ENCODE measurements at regions not wholly inside any gene's neighbourhood (a gene's known extent, or its start where the extent isn't known, plus 50 kb on each side); places are given as distances from the start of the nearest gene placed in this dataset.

DNA sequence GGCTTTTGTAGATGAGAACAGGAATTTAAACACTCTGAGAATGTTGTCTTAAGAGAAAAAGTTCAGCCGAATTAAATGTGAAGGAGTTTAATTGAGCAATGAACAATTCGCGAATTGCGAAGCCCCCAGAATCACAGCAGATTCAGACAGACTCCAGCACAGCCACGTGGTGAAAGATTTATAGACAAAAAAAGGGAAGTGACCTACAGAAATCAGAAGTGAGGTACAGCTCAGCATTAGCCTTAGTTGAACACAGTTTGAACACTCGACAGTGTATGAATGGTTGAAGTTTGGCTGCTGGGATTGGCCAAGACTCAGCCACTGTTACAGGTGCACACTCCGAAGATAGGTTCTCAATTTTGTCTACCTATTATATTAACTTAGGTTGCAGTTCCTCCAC lies 264.0 kb upstream of the CHST9 start:
- H3K36me3 ChIP-seq (ENCODE audit: control insufficient read depth in 4 of 4, insufficient read depth in 4 of 4, low read length in 4 of 4) = no peaks in the 10 kb centered on the region
- no peaks in the 10 kb centered on the region for H3K27me3 ChIP-seq (ENCODE audit: control insufficient read depth in 3 of 3, insufficient read depth in 3 of 3, low read length in 2 of 3)
- peaks cover 0 to 8% (median 0%) of the 10 kb centered on the region in 4 donors for H3K9me3 ChIP-seq (ENCODE audit: control insufficient read depth in 4 of 4, insufficient read depth in 3 of 4, low read length in 3 of 4)
- no peak overlapping the region for H3K27ac ChIP-seq (ENCODE audit: low read depth in 1 of 2, low read length in 1 of 2)
- WGBS, 2 donors = 55 to 57% methylated on average over 7 of the region's 7 CpGs
- no peak overlapping the region for H3K9ac ChIP-seq (ENCODE audit: insufficient read depth in 1 of 2, low read length in 2 of 2)
- ATAC-seq (ENCODE audit: insufficient read depth, low FRiP score) = no peak
- no peak overlapping the region for H3K4me3 ChIP-seq
- TF ChIP-seq, protein P1, sequence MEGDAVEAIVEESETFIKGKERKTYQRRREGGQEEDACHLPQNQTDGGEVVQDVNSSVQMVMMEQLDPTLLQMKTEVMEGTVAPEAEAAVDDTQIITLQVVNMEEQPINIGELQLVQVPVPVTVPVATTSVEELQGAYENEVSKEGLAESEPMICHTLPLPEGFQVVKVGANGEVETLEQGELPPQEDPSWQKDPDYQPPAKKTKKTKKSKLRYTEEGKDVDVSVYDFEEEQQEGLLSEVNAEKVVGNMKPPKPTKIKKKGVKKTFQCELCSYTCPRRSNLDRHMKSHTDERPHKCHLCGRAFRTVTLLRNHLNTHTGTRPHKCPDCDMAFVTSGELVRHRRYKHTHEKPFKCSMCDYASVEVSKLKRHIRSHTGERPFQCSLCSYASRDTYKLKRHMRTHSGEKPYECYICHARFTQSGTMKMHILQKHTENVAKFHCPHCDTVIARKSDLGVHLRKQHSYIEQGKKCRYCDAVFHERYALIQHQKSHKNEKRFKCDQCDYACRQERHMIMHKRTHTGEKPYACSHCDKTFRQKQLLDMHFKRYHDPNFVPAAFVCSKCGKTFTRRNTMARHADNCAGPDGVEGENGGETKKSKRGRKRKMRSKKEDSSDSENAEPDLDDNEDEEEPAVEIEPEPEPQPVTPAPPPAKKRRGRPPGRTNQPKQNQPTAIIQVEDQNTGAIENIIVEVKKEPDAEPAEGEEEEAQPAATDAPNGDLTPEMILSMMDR (IDR thresholded peaks at IDR 0.05; ENCODE audit: control extremely low read depth, extremely low read depth) = no peak
- H3K4me1 ChIP-seq (ENCODE audit: control insufficient read depth in 5 of 5, insufficient read depth in 5 of 5, low read length in 5 of 5) = no peaks in the 10 kb centered on the region
- no peak for DNase-seq

- H3K27me3 ChIP-seq (ENCODE audit: control insufficient read depth in 3 of 3, insufficient read depth in 3 of 3, low read length in 2 of 3) = no peaks in the 10 kb centered on the region
- DNase-seq (no peak), ATAC-seq (ENCODE audit: insufficient read depth, low FRiP score) (no peak)
- H3K9me3 ChIP-seq (ENCODE audit: control insufficient read depth in 4 of 4, insufficient read depth in 3 of 4, low read length in 3 of 4) = peaks cover 0 to 4% (median 0%) of the 10 kb centered on the region in 4 donors
- H3K4me3 ChIP-seq = no peak overlapping the region
- TF ChIP-seq, protein P1 (IDR thresholded peaks at IDR 0.05; ENCODE audit: control extremely low read depth, extremely low read depth) = no peak
- 56 to 57% methylated on average over 2 of the region's 2 CpGs for WGBS, 2 donors
- no peaks in the 10 kb centered on the region for H3K36me3 ChIP-seq (ENCODE audit: control insufficient read depth in 4 of 4, insufficient read depth in 4 of 4, low read length in 4 of 4)
- H3K27ac ChIP-seq (ENCODE audit: low read depth in 1 of 2, low read length in 1 of 2) = no peak overlapping the region
- no peak overlapping the region for H3K9ac ChIP-seq (ENCODE audit: insufficient read depth in 1 of 2, low read length in 2 of 2)
- no peaks in the 10 kb centered on the region for H3K4me1 ChIP-seq (ENCODE audit: control insufficient read depth in 5 of 5, insufficient read depth in 5 of 5, low read length in 5 of 5)
These were observed 262.8 kb upstream of the CHST9 start for GRCh38 chr18:27447930-27448329.

GRCh38 chr18:27447451-27447881 lies 262.4 kb upstream of the CHST9 start:
- Histone ChIP-seq H3K36me3 (ENCODE audit: control insufficient read depth in 4 of 4, insufficient read depth in 4 of 4, low read length in 4 of 4) (no peaks in the 10 kb centered on the region), H3K27ac (ENCODE audit: low read depth in 1 of 2, low read length in 1 of 2) (no peak overlapping the region), H3K4me3 (no peak overlapping the region), H3K9ac (ENCODE audit: insufficient read depth in 1 of 2, low read length in 2 of 2) (no peak overlapping the region), H3K4me1 (ENCODE audit: control insufficient read depth in 5 of 5, insufficient read depth in 5 of 5, low read length in 5 of 5) (no peaks in the 10 kb centered on the region), H3K27me3 (ENCODE audit: control insufficient read depth in 3 of 3, insufficient read depth in 3 of 3, low read length in 2 of 3) (no peaks in the 10 kb centered on the region), H3K9me3 (ENCODE audit: control insufficient read depth in 4 of 4, insufficient read depth in 3 of 4, low read length in 3 of 4) (peaks cover 0 to 2% (median 0%) of the 10 kb centered on the region in 4 donors)
- TF ChIP-seq, protein P1 (IDR thresholded peaks at IDR 0.05; ENCODE audit: control extremely low read depth, extremely low read depth) = no peak
- ATAC-seq (ENCODE audit: insufficient read depth, low FRiP score) = no peak
- WGBS, 2 donors = 63 to 65% methylated on average over 5 of the region's 5 CpGs
- no peak for DNase-seq

DNA sequence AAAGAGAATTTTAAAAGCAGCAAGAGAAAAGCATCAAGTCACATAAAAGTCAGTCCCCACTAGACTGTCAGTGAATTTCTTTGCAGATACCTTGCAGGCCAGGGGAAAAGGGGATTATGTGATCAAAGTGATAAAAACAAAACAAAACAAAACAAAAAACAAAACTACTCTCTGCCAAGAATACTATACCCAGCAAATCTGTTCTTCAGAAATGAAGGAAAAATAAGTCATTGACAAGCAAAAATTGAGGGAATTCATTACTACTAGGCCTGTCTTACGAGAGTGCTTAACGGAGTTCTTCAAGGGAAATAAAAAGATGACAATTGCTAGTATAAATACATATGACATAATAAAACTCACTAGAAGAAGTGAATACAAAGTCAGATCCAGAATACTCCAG lies 245.5 kb upstream of the CHST9 start:
- Histone ChIP-seq H3K36me3 (ENCODE audit: control insufficient read depth in 4 of 4, insufficient read depth in 4 of 4, low read length in 4 of 4) (no peaks in the 10 kb centered on the region), H3K27ac (ENCODE audit: low read depth in 1 of 2, low read length in 1 of 2) (no peak overlapping the region), H3K9ac (ENCODE audit: insufficient read depth in 1 of 2, low read length in 2 of 2) (no peak overlapping the region), H3K9me3 (ENCODE audit: control insufficient read depth in 4 of 4, insufficient read depth in 3 of 4, low read length in 3 of 4) (peaks cover 0 to 15% (median 4%) of the 10 kb centered on the region in 4 donors), H3K27me3 (ENCODE audit: control insufficient read depth in 3 of 3, insufficient read depth in 3 of 3, low read length in 2 of 3) (no peaks in the 10 kb centered on the region), H3K4me3 (no peak overlapping the region), H3K4me1 (ENCODE audit: control insufficient read depth in 5 of 5, insufficient read depth in 5 of 5, low read length in 5 of 5) (no peaks in the 10 kb centered on the region)
- WGBS, 2 donors = 87 to 97% methylated on average over 2 of the region's 2 CpGs
- ATAC-seq (ENCODE audit: insufficient read depth, low FRiP score) (no peak), DNase-seq (no peak)
- TF ChIP-seq, protein P1 (IDR thresholded peaks at IDR 0.05; ENCODE audit: control extremely low read depth, extremely low read depth) = no peak

Data from lung (tissue), 11 donors.